ENCODE measurements at regions not wholly inside any gene's neighbourhood (a gene's known extent, or its start where the extent isn't known, plus 50 kb on each side); places are given as distances from the start of the nearest gene placed in this dataset.

GRCh38 chr13:111909501-111909900 is 157.4 kb upstream of the SOX1 start:
- Histone ChIP-seq H3K27ac (ENCODE audit: low read depth, low read length, poor library complexity, severe bottlenecking) (no peak overlapping the region), H3K27me3 (replicated peaks; ENCODE audit: insufficient read depth, low read depth, low read length, poor library complexity) (peaks cover 30% of the 10 kb centered on the region), H3K36me3 (ENCODE audit: insufficient read depth, low read length, poor library complexity, severe bottlenecking) (no peaks in the 10 kb centered on the region), H3K9me3 (ENCODE audit: low read depth, low read length, poor library complexity, severe bottlenecking) (no peaks in the 10 kb centered on the region), H3K4me3 (ENCODE audit: low read depth, low read length, poor library complexity, severe bottlenecking) (no peak overlapping the region), H3K4me1 (ENCODE audit: insufficient read depth, low read length, poor library complexity, severe bottlenecking) (no peaks in the 10 kb centered on the region)
- DNase-seq (ENCODE audit: low spot score): no peak
- CTCF ChIA-PET: no interaction called here
- TF ChIP-seq EZH2 (IDR thresholded peaks at IDR 0.05; ENCODE audit: borderline replicate concordance, low read depth, low read length, poor library complexity, severe bottlenecking): no peak
- no peak for TF ChIP-seq CTCF (conservative IDR thresholded peaks at IDR 0.05; ENCODE audit: low read depth, low read length)
- POLR2A ChIA-PET (ENCODE audit: low non-redundant PET): no interaction called here
- BruUV-seq (replicated peaks): no TSS peak
- intact Hi-C loops (cut with micrococcal nuclease; ENCODE audit: unreplicated experiment): no loop called here

- Histone ChIP-seq H3K27me3 (replicated peaks; ENCODE audit: insufficient read depth, low read depth, low read length, poor library complexity) (peaks cover 30% of the 10 kb centered on the region), H3K4me1 (ENCODE audit: insufficient read depth, low read length, poor library complexity, severe bottlenecking) (no peaks in the 10 kb centered on the region), H3K27ac (ENCODE audit: low read depth, low read length, poor library complexity, severe bottlenecking) (no peak overlapping the region), H3K9me3 (ENCODE audit: low read depth, low read length, poor library complexity, severe bottlenecking) (no peaks in the 10 kb centered on the region), H3K36me3 (ENCODE audit: insufficient read depth, low read length, poor library complexity, severe bottlenecking) (no peaks in the 10 kb centered on the region), H3K4me3 (ENCODE audit: low read depth, low read length, poor library complexity, severe bottlenecking) (no peak overlapping the region)
- DNase-seq (ENCODE audit: low spot score): no peak
- CTCF ChIA-PET: no interaction called here
- POLR2A ChIA-PET (ENCODE audit: low non-redundant PET): no interaction called here
- BruUV-seq (replicated peaks): no TSS peak
- intact Hi-C loops (cut with micrococcal nuclease; ENCODE audit: unreplicated experiment): no loop called here
- no peak for TF ChIP-seq EZH2 (IDR thresholded peaks at IDR 0.05; ENCODE audit: borderline replicate concordance, low read depth, low read length, poor library complexity, severe bottlenecking)
- TF ChIP-seq CTCF (conservative IDR thresholded peaks at IDR 0.05; ENCODE audit: low read depth, low read length): no peak
Observed at GRCh38 chr13:111909971-111910671, 156.8 kb upstream of the SOX1 start.

- peaks cover 35% of the 10 kb centered on the region for H3K27me3 ChIP-seq (replicated peaks; ENCODE audit: insufficient read depth, low read depth, low read length, poor library complexity)
- ChIA-PET CTCF (no interaction called here), POLR2A (ENCODE audit: low non-redundant PET) (no interaction called here)
- H3K4me3 ChIP-seq (ENCODE audit: low read depth, low read length, poor library complexity, severe bottlenecking): no peak overlapping the region
- no peak overlapping the region for H3K27ac ChIP-seq (ENCODE audit: low read depth, low read length, poor library complexity, severe bottlenecking)
- H3K9me3 ChIP-seq (ENCODE audit: low read depth, low read length, poor library complexity, severe bottlenecking): no peaks in the 10 kb centered on the region
- no peak for DNase-seq (ENCODE audit: low spot score)
- TF ChIP-seq EZH2 (IDR thresholded peaks at IDR 0.05; ENCODE audit: borderline replicate concordance, low read depth, low read length, poor library complexity, severe bottlenecking) (no peak), CTCF (conservative IDR thresholded peaks at IDR 0.05; ENCODE audit: low read depth, low read length) (no peak)
- no peaks in the 10 kb centered on the region for H3K36me3 ChIP-seq (ENCODE audit: insufficient read depth, low read length, poor library complexity, severe bottlenecking)
- H3K4me1 ChIP-seq (ENCODE audit: insufficient read depth, low read length, poor library complexity, severe bottlenecking): no peaks in the 10 kb centered on the region
- BruUV-seq (replicated peaks): no TSS peak
- intact Hi-C loops (cut with micrococcal nuclease; ENCODE audit: unreplicated experiment): no loop called here
Observed at GRCh38 chr13:111911121-111911720, 155.7 kb upstream of the SOX1 start.

Measured in A673 (cell line).